ENCODE measurements at regions not wholly inside any gene's neighbourhood (a gene's known extent, or its start where the extent isn't known, plus 50 kb on each side); places are given as distances from the start of the nearest gene placed in this dataset.

- TF ChIP-seq POLR2AphosphoS5 (IDR thresholded peaks at IDR 0.05) (no peak), POLR2A (IDR thresholded peaks at IDR 0.05) (no peak)
- TF ChIP-seq, protein P1, sequence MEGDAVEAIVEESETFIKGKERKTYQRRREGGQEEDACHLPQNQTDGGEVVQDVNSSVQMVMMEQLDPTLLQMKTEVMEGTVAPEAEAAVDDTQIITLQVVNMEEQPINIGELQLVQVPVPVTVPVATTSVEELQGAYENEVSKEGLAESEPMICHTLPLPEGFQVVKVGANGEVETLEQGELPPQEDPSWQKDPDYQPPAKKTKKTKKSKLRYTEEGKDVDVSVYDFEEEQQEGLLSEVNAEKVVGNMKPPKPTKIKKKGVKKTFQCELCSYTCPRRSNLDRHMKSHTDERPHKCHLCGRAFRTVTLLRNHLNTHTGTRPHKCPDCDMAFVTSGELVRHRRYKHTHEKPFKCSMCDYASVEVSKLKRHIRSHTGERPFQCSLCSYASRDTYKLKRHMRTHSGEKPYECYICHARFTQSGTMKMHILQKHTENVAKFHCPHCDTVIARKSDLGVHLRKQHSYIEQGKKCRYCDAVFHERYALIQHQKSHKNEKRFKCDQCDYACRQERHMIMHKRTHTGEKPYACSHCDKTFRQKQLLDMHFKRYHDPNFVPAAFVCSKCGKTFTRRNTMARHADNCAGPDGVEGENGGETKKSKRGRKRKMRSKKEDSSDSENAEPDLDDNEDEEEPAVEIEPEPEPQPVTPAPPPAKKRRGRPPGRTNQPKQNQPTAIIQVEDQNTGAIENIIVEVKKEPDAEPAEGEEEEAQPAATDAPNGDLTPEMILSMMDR (IDR thresholded peaks at IDR 0.05): no peak
- no peak overlapping the region for H3K4me3 ChIP-seq
- no peaks in the 10 kb centered on the region for H3K36me3 ChIP-seq
- 74% methylated on average over 2 of the region's 2 CpGs for WGBS
- no peak overlapping the region for H3K27ac ChIP-seq
- no peaks in the 10 kb centered on the region for H3K4me1 ChIP-seq (replicated peaks)
- H3K27me3 ChIP-seq (replicated peaks; ENCODE audit: insufficient read depth): no peaks in the 10 kb centered on the region
- intact Hi-C loops (cut with DNase I): no loop called here
- no peak for DNase-seq (ENCODE audit: low spot score)
- no peaks in the 10 kb centered on the region for H3K9me3 ChIP-seq
These were observed 537.7 kb downstream of the MCTP2 start for GRCh38 chr15:94769089-94769488.

- Histone ChIP-seq H3K27ac (no peak overlapping the region), H3K4me1 (replicated peaks) (no peaks in the 10 kb centered on the region), H3K9me3 (no peaks in the 10 kb centered on the region), H3K36me3 (no peaks in the 10 kb centered on the region), H3K4me3 (no peak overlapping the region), H3K27me3 (replicated peaks; ENCODE audit: insufficient read depth) (no peaks in the 10 kb centered on the region)
- WGBS: 79% methylated on average over 10 of the region's 10 CpGs
- DNase-seq (ENCODE audit: low spot score): no peak
- TF ChIP-seq, protein P1 (IDR thresholded peaks at IDR 0.05): no peak
- no peak for TF ChIP-seq POLR2AphosphoS5 (IDR thresholded peaks at IDR 0.05)
- TF ChIP-seq POLR2A (IDR thresholded peaks at IDR 0.05): no peak
- intact Hi-C loops (cut with DNase I): no loop called here
These were observed 538.8 kb downstream of the MCTP2 start for GRCh38 chr15:94770199-94770598.

GRCh38 chr15:94777037-94777436 lies 545.7 kb downstream of the MCTP2 start:
- DNase-seq (ENCODE audit: low spot score): no peak
- intact Hi-C loops (cut with DNase I): no loop called here
- no peaks in the 10 kb centered on the region for H3K4me1 ChIP-seq (replicated peaks)
- H3K36me3 ChIP-seq: no peaks in the 10 kb centered on the region
- no peaks in the 10 kb centered on the region for H3K27me3 ChIP-seq (replicated peaks; ENCODE audit: insufficient read depth)
- H3K9me3 ChIP-seq: no peaks in the 10 kb centered on the region
- no peak overlapping the region for H3K27ac ChIP-seq
- TF ChIP-seq POLR2AphosphoS5 (IDR thresholded peaks at IDR 0.05) (no peak), POLR2A (IDR thresholded peaks at IDR 0.05) (no peak)
- TF ChIP-seq, protein P1 (IDR thresholded peaks at IDR 0.05): no peak
- WGBS: 85% methylated on average over 1 of the region's 1 CpG
- H3K4me3 ChIP-seq: no peak overlapping the region

DNA sequence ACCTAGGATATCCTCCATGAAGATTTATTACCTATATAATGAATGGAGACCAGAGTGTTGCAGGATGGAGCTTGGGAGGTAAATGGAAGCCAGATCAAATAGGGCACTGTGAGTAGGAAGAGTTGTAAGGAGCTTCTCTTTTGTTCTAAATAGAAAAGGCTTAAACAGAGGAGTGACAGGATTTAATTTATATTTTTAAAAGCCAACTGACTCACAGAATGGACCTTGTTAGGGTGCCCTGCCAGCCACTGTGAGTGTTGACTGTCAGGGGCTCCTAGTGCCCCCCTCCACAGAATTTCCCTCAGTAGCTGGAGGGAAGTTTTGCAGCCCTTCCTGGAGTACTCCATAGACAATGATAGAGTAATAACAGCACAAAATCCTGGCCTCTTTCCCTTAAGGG lies 547.5 kb downstream of the MCTP2 start:
- H3K27ac ChIP-seq: no peak overlapping the region
- H3K4me3 ChIP-seq: no peak overlapping the region
- no peak for DNase-seq (ENCODE audit: low spot score)
- H3K9me3 ChIP-seq: no peaks in the 10 kb centered on the region
- H3K4me1 ChIP-seq (replicated peaks): no peaks in the 10 kb centered on the region
- intact Hi-C loops (cut with DNase I): no loop called here
- no peak for TF ChIP-seq POLR2A (IDR thresholded peaks at IDR 0.05)
- no peak for TF ChIP-seq POLR2AphosphoS5 (IDR thresholded peaks at IDR 0.05)
- TF ChIP-seq, protein P1 (IDR thresholded peaks at IDR 0.05): no peak
- no peaks in the 10 kb centered on the region for H3K27me3 ChIP-seq (replicated peaks; ENCODE audit: insufficient read depth)
- no peaks in the 10 kb centered on the region for H3K36me3 ChIP-seq

DNA sequence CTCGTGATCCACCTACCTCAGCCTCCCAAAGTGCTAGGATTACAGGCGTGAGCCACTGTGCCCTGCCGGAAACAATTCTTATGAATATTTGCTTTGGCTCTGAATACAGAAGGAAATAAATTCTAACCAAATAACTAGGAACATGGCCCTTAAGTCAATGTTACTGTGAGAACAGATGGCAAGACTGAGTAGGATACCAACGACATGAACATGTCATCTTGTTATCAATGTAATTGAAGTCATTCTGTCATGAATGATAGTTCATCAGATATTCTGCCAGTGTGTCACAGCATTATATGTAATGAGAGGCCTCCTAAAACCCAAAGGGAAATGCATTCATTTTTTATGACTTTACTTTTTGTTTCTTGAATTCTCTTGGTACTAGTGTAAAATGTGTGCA lies 548.8 kb downstream of the MCTP2 start:
- H3K27ac ChIP-seq: no peak overlapping the region
- H3K4me3 ChIP-seq: no peak overlapping the region
- WGBS: 57% methylated on average over 4 of the region's 4 CpGs
- no peak for DNase-seq (ENCODE audit: low spot score)
- H3K9me3 ChIP-seq: no peaks in the 10 kb centered on the region
- no peaks in the 10 kb centered on the region for H3K36me3 ChIP-seq
- intact Hi-C loops (cut with DNase I): no loop called here
- TF ChIP-seq, protein P1 (IDR thresholded peaks at IDR 0.05): no peak
- TF ChIP-seq POLR2AphosphoS5 (IDR thresholded peaks at IDR 0.05): peak; percentile 35
- H3K27me3 ChIP-seq (replicated peaks; ENCODE audit: insufficient read depth): no peaks in the 10 kb centered on the region
- H3K4me1 ChIP-seq (replicated peaks): no peaks in the 10 kb centered on the region
